DMS53 treated with DMSO at 0.1 percent for 48 hours (cell line): ENCODE measurements at regions not wholly inside any gene's neighbourhood (a gene's known extent, or its start where the extent isn't known, plus 50 kb on each side); places are given as distances from the start of the nearest gene placed in this dataset.
A peak's percentile ranks its signal among the peaks of the same experiment; 100 is the strongest.

Experiments
- DNase-seq: peaks from one replicate; lab custom pipeline; 2025; ENCODE audit not compliant: unreplicated experiment; lab: John Stamatoyannopoulos, UW

- no peak for DNase-seq
Measured at GRCh38 chr4:185921583-185922555, 109.9 kb upstream of the SORBS2 start.

DNA sequence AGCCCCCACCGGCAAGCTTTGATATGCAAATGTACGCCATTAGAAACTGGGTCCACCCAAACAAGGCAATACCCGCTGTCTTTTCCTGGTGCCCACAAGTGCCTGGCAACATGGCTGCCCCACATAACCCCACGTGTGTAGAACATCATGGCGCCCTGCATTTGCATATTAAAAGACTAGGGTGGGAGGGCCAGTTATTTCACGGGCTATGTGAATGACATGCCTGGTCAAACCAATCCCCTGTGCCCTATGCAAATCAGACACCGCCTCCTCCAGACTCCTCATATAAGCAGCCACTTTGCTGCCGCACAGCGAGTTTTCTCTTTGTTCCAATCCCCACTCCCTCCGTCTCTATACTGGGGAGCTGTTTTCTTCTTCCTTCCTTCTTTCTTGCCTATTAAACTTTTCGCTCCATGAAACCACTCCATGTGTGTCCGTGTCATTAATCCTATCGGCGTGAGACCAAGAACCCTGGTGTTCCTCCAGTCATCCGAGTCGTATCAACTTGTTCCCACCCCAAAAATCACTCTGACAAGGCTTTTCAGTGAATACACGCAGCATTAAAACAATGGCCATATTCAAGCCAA, 112.6 kb upstream of the SORBS2 start:
- no peak for DNase-seq

- no peak for DNase-seq
Measured at GRCh38 chr4:185925910-185926360, 113.9 kb upstream of the SORBS2 start.

- no peak for DNase-seq
Measured at GRCh38 chr4:185931375-185931774, 119.4 kb upstream of the SORBS2 start.

- DNase-seq, result no peak
Measured at GRCh38 chr4:185931986-185932385, 120.0 kb upstream of the SORBS2 start.

DNA sequence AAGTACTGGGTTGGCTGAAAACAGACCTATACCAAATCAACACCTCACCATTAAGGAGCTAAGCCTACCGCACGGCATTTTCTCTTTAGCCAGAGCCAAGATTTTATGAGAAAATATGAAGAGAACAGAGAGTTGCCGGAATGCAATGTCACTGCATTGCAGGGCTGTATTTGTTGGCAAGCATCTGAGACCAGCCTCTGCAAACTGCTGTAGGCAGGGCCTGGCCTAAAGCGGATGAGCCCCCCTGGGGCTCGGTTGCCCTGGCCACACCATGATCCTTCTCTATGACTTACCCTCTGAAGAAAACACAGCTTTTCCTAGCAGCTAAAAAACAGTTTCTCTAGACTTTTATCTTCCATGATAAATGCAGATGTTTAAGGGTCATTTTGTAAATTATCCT, 120.5 kb upstream of the SORBS2 start:
- no peak for DNase-seq

DNA sequence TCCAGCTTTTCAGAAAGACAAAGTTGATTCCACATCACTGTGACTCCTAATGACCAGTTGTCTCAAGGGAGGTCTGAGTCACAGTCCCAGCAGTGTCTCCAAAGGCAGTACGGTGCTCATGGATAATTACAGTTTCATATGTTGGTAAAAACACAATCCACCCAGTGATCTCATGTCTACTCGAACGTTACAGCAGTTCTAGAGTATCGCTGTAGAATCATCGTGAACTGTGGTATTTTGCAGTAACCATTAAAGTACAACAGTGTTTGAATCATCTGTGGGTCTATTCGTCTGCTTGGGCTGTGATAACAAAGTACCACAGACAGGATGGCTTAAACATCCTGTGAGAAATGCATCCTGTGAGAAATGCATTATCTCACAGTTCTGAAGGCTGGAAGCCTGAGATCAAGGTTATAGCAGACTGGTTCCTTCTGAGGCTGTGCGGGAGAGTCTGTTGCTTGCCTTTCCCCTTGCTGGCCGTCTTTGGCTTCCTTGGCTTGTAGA, 121.1 kb upstream of the SORBS2 start:
- DNase-seq, result no peak

DNA sequence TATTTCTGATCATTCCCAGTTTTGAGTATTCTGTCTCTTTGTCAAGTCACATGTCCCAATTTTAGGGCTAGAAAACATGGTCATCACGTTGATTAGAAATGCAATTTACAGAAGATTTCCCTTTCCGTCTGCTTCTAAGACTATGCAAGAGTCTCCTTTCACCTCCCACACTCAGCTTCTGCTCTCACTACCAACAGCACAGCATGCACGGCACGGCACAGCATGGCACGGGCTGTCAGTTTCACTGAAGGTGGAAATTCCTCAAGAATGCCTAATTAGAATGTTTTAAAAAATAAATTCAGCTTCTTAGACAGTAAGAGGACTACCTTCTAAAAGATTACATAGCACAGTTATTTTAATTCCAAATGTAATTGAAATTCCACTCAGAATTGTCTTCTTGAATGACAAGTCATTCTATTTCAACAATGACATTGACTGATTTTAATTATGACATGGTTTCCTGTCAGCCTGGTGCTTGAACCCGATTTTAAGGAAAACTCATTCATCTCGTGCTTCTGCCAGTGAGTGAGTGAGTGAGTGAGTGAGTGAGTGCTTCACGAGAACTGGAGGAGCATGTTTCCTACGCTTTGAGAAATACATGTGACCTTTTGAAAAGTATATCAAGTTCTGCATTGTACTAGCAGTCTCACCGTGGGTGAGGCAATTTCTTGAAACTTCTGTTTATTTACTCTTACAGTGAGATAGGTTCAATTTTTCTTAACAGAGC, 124.8 kb upstream of the SORBS2 start:
- DNase-seq, result no peak

DNA sequence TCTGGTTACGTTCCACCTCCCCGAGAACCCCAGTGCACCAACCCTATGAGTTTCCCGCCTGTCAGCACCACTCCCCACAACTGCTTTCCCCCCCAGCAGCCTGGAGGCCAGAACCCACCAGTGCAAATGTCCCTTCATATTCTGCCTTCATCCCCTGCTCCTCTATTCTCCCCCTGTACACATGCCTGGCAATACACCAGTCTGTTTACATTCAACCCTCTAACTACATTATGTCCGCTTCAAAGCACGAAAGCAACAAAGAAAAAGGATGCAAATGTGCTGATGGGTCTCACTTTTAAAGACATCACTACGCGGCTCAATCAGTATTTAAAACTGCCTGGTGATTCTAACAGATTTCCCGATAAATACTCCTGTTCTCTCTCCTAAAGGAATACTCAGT, 126.7 kb upstream of the SORBS2 start:
- no peak for DNase-seq

- DNase-seq, result no peak
Measured at GRCh38 chr4:185941461-185941860, 127.5 kb upstream of the TLR3 start.

- DNase-seq, result no peak
Measured at GRCh38 chr4:185945252-185945651, 123.7 kb upstream of the TLR3 start.

DNA sequence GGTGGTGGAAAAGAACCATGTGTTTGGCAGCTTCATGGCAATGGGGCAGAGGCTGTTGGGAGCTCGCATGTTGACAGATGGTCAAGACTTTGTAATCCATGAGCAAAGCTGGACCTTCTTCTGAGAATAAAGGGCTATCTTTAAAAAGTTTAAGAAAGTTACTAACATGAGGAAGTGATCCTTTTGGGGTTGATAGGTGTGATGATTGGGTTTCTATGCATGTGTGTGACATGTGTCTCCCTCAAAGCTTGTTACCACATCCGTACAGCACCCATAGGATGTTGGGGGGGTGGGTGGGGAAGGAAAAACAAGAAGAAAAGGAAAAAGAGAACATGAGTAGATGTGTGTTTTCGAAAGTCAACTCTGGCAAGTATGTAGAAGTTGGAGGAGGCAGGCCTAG, 123.0 kb upstream of the TLR3 start:
- DNase-seq, result no peak

DNA sequence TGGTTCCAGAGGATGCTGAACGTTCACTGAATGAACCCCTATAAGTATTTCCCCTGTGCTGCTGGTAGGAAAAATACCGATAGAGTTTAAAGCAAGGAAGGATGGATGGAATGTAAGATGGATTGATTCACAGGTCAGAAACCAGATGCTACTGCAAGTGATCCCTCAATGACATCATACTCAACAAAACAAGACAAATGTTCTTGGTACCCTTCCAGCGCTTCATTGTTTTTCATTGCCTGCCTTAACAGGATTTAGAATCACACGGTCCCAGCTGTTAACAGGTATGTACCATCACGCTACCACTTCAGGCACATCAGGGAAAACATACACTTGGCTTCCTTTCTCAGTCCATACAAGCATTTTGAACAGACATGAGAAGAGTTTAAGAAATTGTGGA, 118.1 kb upstream of the TLR3 start:
- no peak for DNase-seq

GRCh38 chr4:185955151-185955770, 113.7 kb upstream of the TLR3 start:
- no peak for DNase-seq

DNA sequence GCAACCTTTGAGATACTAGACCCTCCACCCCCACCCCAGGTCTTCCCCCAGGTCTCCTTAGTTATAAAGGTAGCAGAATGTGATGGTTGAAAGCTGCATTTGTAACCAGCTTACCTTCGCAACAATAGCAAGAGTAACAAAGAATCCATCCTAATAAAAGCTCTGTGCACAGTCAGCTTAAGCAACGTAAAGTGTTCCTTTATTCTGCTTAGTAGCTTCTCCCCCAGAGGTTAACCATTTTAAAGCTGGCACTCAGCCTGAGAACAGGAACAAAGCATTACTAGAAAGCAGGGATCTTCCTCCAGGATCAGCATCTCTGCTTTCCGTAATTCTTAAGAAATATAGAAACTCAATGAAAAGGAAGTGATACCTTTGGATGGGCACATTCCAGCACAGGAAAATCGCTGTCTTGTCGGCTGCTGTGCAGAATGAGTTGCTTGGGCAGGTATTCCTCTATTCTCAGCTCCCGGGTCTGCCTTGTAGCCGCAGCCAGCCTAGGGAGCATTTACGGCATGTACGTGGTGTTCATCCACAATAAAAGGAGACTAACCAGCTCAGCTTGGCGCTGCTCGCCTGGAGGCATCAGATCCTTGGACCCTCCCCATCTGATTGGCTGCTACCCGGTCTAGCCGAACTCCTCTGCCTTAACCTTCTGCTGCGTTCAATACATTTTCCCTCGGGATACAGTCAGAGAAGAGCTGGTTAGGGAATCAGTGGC, 113.0 kb upstream of the TLR3 start:
- DNase-seq, result no peak

GRCh38 chr4:185956544-185956940, 112.4 kb upstream of the TLR3 start:
- no peak for DNase-seq

GRCh38 chr4:185958094-185958747, 110.7 kb upstream of the TLR3 start:
- DNase-seq, result peak; percentile 43

GRCh38 chr4:185965426-185966384, 103.3 kb upstream of the TLR3 start:
- DNase-seq, result no peak

DNA sequence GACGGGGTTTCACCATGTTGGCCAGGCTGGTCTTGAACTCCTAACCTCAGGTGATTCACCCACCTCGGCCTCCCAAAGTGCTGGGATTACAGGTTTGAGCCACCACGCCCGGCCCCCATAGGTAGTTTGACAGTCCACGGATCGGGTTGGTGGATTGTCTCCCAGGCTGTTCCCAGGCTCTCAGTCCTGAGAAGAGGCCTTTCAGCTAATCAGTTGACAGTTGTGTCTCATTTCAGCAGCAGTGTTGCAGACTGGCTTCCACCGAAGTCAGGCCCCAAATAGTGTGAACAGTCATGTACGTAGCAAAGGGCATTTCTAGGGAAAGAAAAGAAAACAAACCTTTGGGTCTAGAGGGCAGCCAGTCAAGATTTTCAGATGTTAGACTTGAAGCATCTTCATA, 102.4 kb upstream of the TLR3 start:
- no peak for DNase-seq
